H1 (cell line): ENCODE measurements at regions not wholly inside any gene's neighbourhood (a gene's known extent, or its start where the extent isn't known, plus 50 kb on each side); places are given as distances from the start of the nearest gene placed in this dataset.
A peak's percentile ranks its signal among the peaks of the same experiment; 100 is the strongest.

ENCODE experiments used
- CTCF ChIA-PET: fragments of 300-600 bp; sonication (Branson Sonifier 250); formaldehyde crosslinking; loops from one replicate; lab custom pipeline; 2021; ENCODE audit not compliant: partially characterized antibody; lab: Charles Lee
- POLR2A ChIA-PET: fragments of 300-600 bp; sonication (Branson Sonifier 250); formaldehyde crosslinking; loops from one replicate; lab custom pipeline; 2021; ENCODE audit warnings: inconsistent platforms; ENCODE audit not compliant: partially characterized antibody; lab: Charles Lee
- DNase-seq, 2 experiments: peaks; one replicate each; pipeline versions ENCODE4 v3.0.0 to v3.0.0-alpha.2; 2010 to 2022; ENCODE audit warnings: low spot score in 2 of 2, low read depth in 1 of 2, mixed read lengths in 1 of 2
- FAIRE-seq: peaks from 2 replicates; lab custom pipeline; 2011; peaks lifted over from hg19 to GRCh38; lab: Jason Lieb, UNC
- H2AFZ ChIP-seq: 2 replicates; pipeline ENCODE4 v1.8.1; 2012; ENCODE audit warnings: low read length, inconsistent platforms
- H2AK5ac ChIP-seq: 2 replicates; pipeline ENCODE4 v1.6.1; 2013; ENCODE audit warnings: low read depth, low read length
- H2BK120ac ChIP-seq: replicated peaks from 2 replicates; pipeline ENCODE3; 2013; ENCODE audit warnings: low read depth, low read length, inconsistent platforms
- H2BK12ac ChIP-seq: 2 replicates; pipeline ENCODE4 v1.6.1; 2013; ENCODE audit warnings: low read depth, low read length
- H2BK15ac ChIP-seq: 2 replicates; pipeline ENCODE4 v1.6.1; 2013; ENCODE audit warnings: low read length
- H2BK20ac ChIP-seq: 2 replicates; pipeline ENCODE4 v1.6.1; 2013; ENCODE audit warnings: low read length
- H2BK5ac ChIP-seq: 2 replicates; pipeline ENCODE4 v1.6.1; 2013; ENCODE audit warnings: low read depth, low read length
- H3K14ac ChIP-seq: 2 replicates; pipeline ENCODE4 v1.6.1; 2013; ENCODE audit warnings: inconsistent platforms; ENCODE audit not compliant: insufficient read length
- H3K18ac ChIP-seq: 2 replicates; pipeline ENCODE4 v1.6.1; 2013; ENCODE audit warnings: low read length; ENCODE audit errors: extremely low read depth
- H3K23ac ChIP-seq: 2 replicates; pipeline ENCODE4 v1.6.1; 2013; ENCODE audit warnings: inconsistent platforms; ENCODE audit not compliant: insufficient read length
- H3K23me2 ChIP-seq: 2 replicates; pipeline ENCODE4 v1.6.1; 2013; ENCODE audit warnings: low read depth, low read length
- H3K27ac ChIP-seq: 2 replicates; pipeline ENCODE4 v1.6.1; 2011; ENCODE audit warnings: low read depth, low read length, inconsistent platforms
- H3K27me3 ChIP-seq, 4 experiments: replicated peaks in 1 of 4; 1 replicate in 1 of 4; 2 replicates in 3 of 4; pipeline versions ENCODE4 v1.6.1 to v1.8.1; 2011 to 2013; ENCODE audit warnings: low read length in 3 of 4, mild to moderate bottlenecking in 3 of 4, inconsistent platforms in 2 of 4, mixed read lengths in 2 of 4, moderate library complexity in 1 of 4; ENCODE audit not compliant: control insufficient read depth in 3 of 4, insufficient read depth in 3 of 4; ENCODE audit errors: extremely low read depth in 1 of 4
- H3K36me3 ChIP-seq, 4 experiments: 2 replicates each; pipeline versions ENCODE4 v1.6.1 to v1.8.1; 2011 to 2013; ENCODE audit warnings: mild to moderate bottlenecking in 4 of 4, low read length in 3 of 4, moderate library complexity in 2 of 4, control low read depth in 1 of 4, inconsistent platforms in 1 of 4; ENCODE audit not compliant: insufficient read depth in 4 of 4, control insufficient read depth in 2 of 4
- H3K4ac ChIP-seq: replicated peaks from 2 replicates; pipeline ENCODE3; 2013; ENCODE audit warnings: low read length, low read depth, mixed read lengths, inconsistent platforms; ENCODE audit not compliant: insufficient read length
- H3K4me1 ChIP-seq, 4 experiments: replicated peaks in 1 of 4; 1 replicate in 1 of 4; 2 replicates in 3 of 4; pipeline versions ENCODE4 v1.6.1 to v1.8.1; 2011 to 2013; ENCODE audit warnings: low read length in 3 of 4, inconsistent platforms in 2 of 4, mixed read lengths in 1 of 4; ENCODE audit not compliant: insufficient read depth in 4 of 4, control insufficient read depth in 3 of 4
- H3K4me2 ChIP-seq, 2 experiments: 2 replicates each; pipeline versions ENCODE4 v1.6.1 to v1.8.1; 2011 to 2013; ENCODE audit warnings: low read depth in 2 of 2, low read length in 2 of 2, control low read depth in 1 of 2, inconsistent platforms in 1 of 2, mild to moderate bottlenecking in 1 of 2; ENCODE audit not compliant: insufficient read depth in 1 of 2
- H3K4me3 ChIP-seq, 4 experiments: fragments of 200-600, 300-600 bp in 1 of 4; sonication (generic), shearing (Covaris generic), sonication (Bioruptor Twin) in 1 of 4; 2 replicates each; pipeline versions ENCODE4 v1.5.1 to v1.8.1; 2011 to 2016; ENCODE audit warnings: low read length in 4 of 4, low read depth in 3 of 4, control low read depth in 2 of 4, inconsistent platforms in 2 of 4, mild to moderate bottlenecking in 2 of 4, mixed read lengths in 1 of 4, moderate library complexity in 1 of 4; ENCODE audit not compliant: insufficient read depth in 2 of 4; ENCODE audit errors: extremely low read depth in 1 of 4
- H3K56ac ChIP-seq: replicated peaks from 2 replicates; pipeline ENCODE3; 2013; ENCODE audit warnings: low read depth, mild to moderate bottlenecking, mixed read lengths, low read length, inconsistent platforms; ENCODE audit not compliant: insufficient read length
- H3K79me1 ChIP-seq: 2 replicates; pipeline ENCODE4 v1.6.1; 2013; ENCODE audit warnings: low read depth, low read length, control low read depth
- H3K79me2 ChIP-seq, 2 experiments: 2 replicates each; pipeline versions ENCODE4 v1.6.1 to v1.8.1; 2012 to 2013; ENCODE audit warnings: low read length in 2 of 2, mild to moderate bottlenecking in 2 of 2, inconsistent platforms in 1 of 2; ENCODE audit not compliant: insufficient read depth in 2 of 2, control insufficient read depth in 1 of 2
- H3K9ac ChIP-seq, 4 experiments: replicated peaks in 1 of 4; 1 replicate in 1 of 4; 2 replicates in 3 of 4; pipeline versions ENCODE4 v1.6.1 to v1.8.1; 2011 to 2013; ENCODE audit warnings: low read depth in 3 of 4, low read length in 3 of 4, control low read depth in 2 of 4, mild to moderate bottlenecking in 2 of 4, moderate library complexity in 2 of 4, inconsistent platforms in 1 of 4; ENCODE audit errors: extremely low read depth in 1 of 4
- H3K9me3 ChIP-seq, 2 experiments: 2 replicates each; pipeline versions ENCODE4 v1.6.1 to v1.8.1; 2012 to 2013; ENCODE audit warnings: mild to moderate bottlenecking in 2 of 2, moderate library complexity in 2 of 2, control low read depth in 1 of 2, inconsistent platforms in 1 of 2, low read depth in 1 of 2, low read length in 1 of 2, mixed read lengths in 1 of 2; ENCODE audit not compliant: insufficient read depth in 2 of 2
- H4K20me1 ChIP-seq, 2 experiments: replicated peaks in 1 of 2; 2 replicates each; pipeline versions ENCODE3 to v1.8.1; 2011 to 2013; ENCODE audit warnings: inconsistent platforms in 2 of 2, low read length in 2 of 2, mild to moderate bottlenecking in 1 of 2; ENCODE audit not compliant: insufficient read depth in 2 of 2, control insufficient read depth in 1 of 2
- H4K5ac ChIP-seq: 2 replicates; pipeline ENCODE4 v1.6.1; 2013; ENCODE audit warnings: low read length, low read depth, mixed read lengths, inconsistent platforms; ENCODE audit not compliant: insufficient read length
- H4K8ac ChIP-seq: 2 replicates; pipeline ENCODE4 v1.8.0; 2013; ENCODE audit warnings: mild to moderate bottlenecking, moderate library complexity, low read length, inconsistent platforms; ENCODE audit not compliant: insufficient read depth; ENCODE audit errors: extremely low read depth
- H4K91ac ChIP-seq: replicated peaks from 2 replicates; pipeline ENCODE3; 2013; ENCODE audit warnings: low read length, mixed read lengths, inconsistent platforms; ENCODE audit not compliant: insufficient read length
- WGBS, 2 experiments: shearing (Covaris generic) in 1 of 2; methylation state at CpG; one replicate each; pipeline versions ENCODE4 v1.1.6 to v1.1.7; 2013 to 2015; ENCODE audit warnings: low lambda C conversion rate in 2 of 2, mixed read lengths in 2 of 2, inconsistent platforms in 1 of 2, low coverage in 1 of 2, missing lambda C conversion rate in 1 of 2; ENCODE audit not compliant: insufficient replicate concordance in 2 of 2, insufficient coverage in 1 of 2, insufficient read length in 1 of 2; ENCODE audit errors: extremely low coverage in 1 of 2, missing lambda C conversion rate in 1 of 2; 5-methylcytosine and 5-hydroxymethylcytosine counted together

DNA sequence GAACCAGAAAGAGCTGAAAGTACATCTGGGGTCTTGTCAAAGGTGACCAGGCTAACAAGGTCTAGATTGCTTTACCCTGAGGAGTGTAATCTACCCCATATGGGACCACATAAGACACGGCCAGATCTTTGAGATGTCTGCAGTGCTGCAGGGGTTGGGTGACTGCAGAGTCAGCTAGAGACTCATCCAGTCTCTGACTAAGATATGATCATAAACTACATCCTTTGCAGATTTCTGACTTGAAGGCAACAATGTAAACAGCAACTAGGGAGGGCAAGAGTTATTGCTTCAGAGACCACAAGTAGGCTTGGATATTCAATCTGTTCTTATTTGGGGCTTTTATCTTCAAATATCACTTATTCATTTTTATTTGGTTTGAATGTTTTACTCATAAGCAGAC lies 1080.5 kb upstream of the FOXG1 start:
- no peak overlapping the region for H4K8ac ChIP-seq
- no peak overlapping the region for H3K27ac ChIP-seq
- H3K14ac ChIP-seq, result peak overlapping the region; percentile 16
- H3K9ac ChIP-seq, result no peak overlapping the region
- H3K4ac ChIP-seq, result no peak overlapping the region
- H3K79me1 ChIP-seq, result no peaks in the 10 kb centered on the region
- H4K5ac ChIP-seq, result no peak overlapping the region
- H3K18ac ChIP-seq, result no peak overlapping the region
- FAIRE-seq (no peak), DNase-seq (no peak)
- H3K4me1 ChIP-seq, result peaks cover 0 to 7% (median 4%) of the 10 kb centered on the region in 4 experiments; a peak in 5 of 7 replicates
- no peak overlapping the region for H2BK120ac ChIP-seq
- no peaks in the 10 kb centered on the region for H3K27me3 ChIP-seq
- no peak overlapping the region for H2BK20ac ChIP-seq
- no peak overlapping the region for H2BK15ac ChIP-seq
- H3K56ac ChIP-seq, result no peak overlapping the region
- no peaks in the 10 kb centered on the region for H4K20me1 ChIP-seq
- 0 out of 2 replicates have a peak overlapping the region, but pooled peaks have one; percentile 15 for H2AFZ ChIP-seq
- 80% methylated on average over 1 of the region's 1 CpG; no CpG with 5 or more reads in 1 of the 2 experiments for WGBS, 2 experiments
- H3K9me3 ChIP-seq, result no peaks in the 10 kb centered on the region
- H3K4me2 ChIP-seq, result no peak overlapping the region
- no peak overlapping the region for H3K4me3 ChIP-seq
- H2AK5ac ChIP-seq, result no peak overlapping the region
- ChIA-PET CTCF (interaction anchor here (0.9 kb wide), 1 partner anchor 13 kb away, joined by 3 read pairs; no protein-coding TSS in a partner anchor), POLR2A (interaction anchor here (0.7 to 1.7 kb wide), 2 partner anchors 13 to 662 kb away, joined by 3 to 5 read pairs; no protein-coding TSS in a partner anchor)
- no peak overlapping the region for H4K91ac ChIP-seq
- no peaks in the 10 kb centered on the region for H3K23me2 ChIP-seq
- H3K36me3 ChIP-seq, result no peaks in the 10 kb centered on the region
- peak overlapping the region; percentile 47 for H3K23ac ChIP-seq
- no peak overlapping the region for H2BK12ac ChIP-seq
- no peak overlapping the region for H2BK5ac ChIP-seq
- H3K79me2 ChIP-seq, result no peaks in the 10 kb centered on the region
